ENCODE measurements at regions not wholly inside any gene's neighbourhood (a gene's known extent, or its start where the extent isn't known, plus 50 kb on each side); places are given as distances from the start of the nearest gene placed in this dataset.

- DNase-seq (ENCODE audit: low spot score): no peak
These were observed 49.9 kb upstream of the TAB2 start for GRCh38 chr6:149267513-149268043.

Data from mucosa of gallbladder (tissue), 1 donor.